ENCODE measurements at regions not wholly inside any gene's neighbourhood (a gene's known extent, or its start where the extent isn't known, plus 50 kb on each side); places are given as distances from the start of the nearest gene placed in this dataset.

- no peak for DNase-seq (ENCODE audit: extremely low read depth in 1 of 4, low spot score in 3 of 4)
- intact Hi-C loops (cut with micrococcal nuclease) = no loop called here
- no peak for FAIRE-seq
- no peak for TF ChIP-seq GTF2B (IDR thresholded peaks at IDR 0.05; ENCODE audit: extremely low read depth, insufficient read length)
- no peak for TF ChIP-seq GABPB1 (CRISPR knock-in tag; IDR thresholded peaks at IDR 0.05)
- no peak for TF ChIP-seq ZNF3 (CRISPR knock-in tag; IDR thresholded peaks at IDR 0.05)
- no peak for TF ChIP-seq SRSF7 (optimal IDR thresholded peaks at IDR 0.05; ENCODE audit: low read depth, low read length)
- TF ChIP-seq SMAD3 (CRISPR knock-in tag; conservative IDR thresholded peaks at IDR 0.05) = no peak
- no peak for TF ChIP-seq ZNF696 (CRISPR knock-in tag; conservative IDR thresholded peaks at IDR 0.05)
- TF ChIP-seq U2AF2 (optimal IDR thresholded peaks at IDR 0.05; ENCODE audit: low read depth, low read length) = no peak
- no peak for TF ChIP-seq OTX1 (CRISPR knock-in tag; IDR thresholded peaks at IDR 0.05)
- no peak for TF ChIP-seq KAT8 (IDR thresholded peaks at IDR 0.05; ENCODE audit: low read depth)
- TF ChIP-seq ZNF311 (CRISPR knock-in tag; IDR thresholded peaks at IDR 0.05) = no peak
- TF ChIP-seq ZNF212 (CRISPR knock-in tag; IDR thresholded peaks at IDR 0.05) = no peak
- no peak for TF ChIP-seq ZBTB8A (IDR thresholded peaks at IDR 0.05; ENCODE audit: partially characterized antibody)
- TF ChIP-seq HIVEP1 (CRISPR knock-in tag; IDR thresholded peaks at IDR 0.05) = no peak
- no peak for TF ChIP-seq MIER1 (IDR thresholded peaks at IDR 0.05; ENCODE audit: low read depth)
- TF ChIP-seq SMAD4 (CRISPR knock-in tag; conservative IDR thresholded peaks at IDR 0.05) = no peak
- no peak for TF ChIP-seq PHF21A (IDR thresholded peaks at IDR 0.05; ENCODE audit: borderline replicate concordance, low read depth)
- no peak for TF ChIP-seq STAT5A (IDR thresholded peaks at IDR 0.05; ENCODE audit: borderline replicate concordance, low read length)
- no peak for ATAC-seq
- ChIA-PET POLR2A (no interaction called here), CTCF (ENCODE audit: low intra/inter-chr PET ratio) (no interaction called here)
- 0% methylated on average over 8 of the region's 8 CpGs for WGBS (ENCODE audit: insufficient coverage, low coverage, missing lambda C conversion rate)
- Histone ChIP-seq H3K9me3 (replicated peaks; ENCODE audit: control insufficient read depth, insufficient read depth, low read depth, low read length) (no peaks in the 10 kb centered on the region), H2AFZ (ENCODE audit: low read depth, low read length) (no peak overlapping the region), H3K4me2 (ENCODE audit: insufficient read depth, low read length) (no peak overlapping the region), H4K20me1 (replicated peaks; ENCODE audit: control insufficient read depth, insufficient read depth, low read length) (no peaks in the 10 kb centered on the region), H3K9me1 (ENCODE audit: control insufficient read depth, insufficient read depth, low read length) (no peaks in the 10 kb centered on the region), H3K4me1 (replicated peaks in 1 of 2; ENCODE audit: control insufficient read depth in 2 of 2, insufficient read depth in 2 of 2, low read length in 2 of 2) (no peaks in the 10 kb centered on the region), H3K79me2 (ENCODE audit: control insufficient read depth, insufficient read depth, low read length) (no peaks in the 10 kb centered on the region), H3K27me3 (ENCODE audit: control insufficient read depth in 2 of 2, insufficient read depth in 2 of 2, low read length in 2 of 2) (no peaks in the 10 kb centered on the region), H3K36me3 (ENCODE audit: control insufficient read depth, insufficient read depth, low read length) (no peaks in the 10 kb centered on the region), H3K27ac (ENCODE audit: extremely low read depth, low read depth, low read length) (no peak overlapping the region), H3K4me3 (no peak overlapping the region), H3K9ac (ENCODE audit: insufficient read depth in 1 of 2, low read depth in 2 of 2, low read length in 2 of 2) (no peak overlapping the region)
- in situ Hi-C loops (cut with MboI) = no loop called here
- no TSS peak for BruUV-seq (replicated peaks)
These were observed 611.8 kb downstream of the BNC2 start for GRCh38 chr9:16258708-16259107.

All from K562 (cell line).